ENCODE measurements at regions not wholly inside any gene's neighbourhood (a gene's known extent, or its start where the extent isn't known, plus 50 kb on each side); places are given as distances from the start of the nearest gene placed in this dataset.
"Not testable (repeated sequence)": the region's sequence is repeated elsewhere in the genome, so short reads cannot be mapped to it uniquely, and the experiment has no call there.

- Mint-ChIP-seq H3K9me3 (ENCODE audit: unreplicated experiment) (no peaks in the 10 kb centered on the region), H3K4me1 (ENCODE audit: low read depth, unreplicated experiment) (no peaks in the 10 kb centered on the region)
- no peak overlapping the region for H3K9ac ChIP-seq (ENCODE audit: low read length)
These were observed 225.1 kb upstream of the ANXA10 start for GRCh38 chr4:167867191-167867590.

GRCh38 chr4:167868163-167868562 lies 224.2 kb upstream of the ANXA10 start:
- H3K27ac Mint-ChIP-seq (ENCODE audit: unreplicated experiment) = no peak overlapping the region
- Histone ChIP-seq H3K4me2 (ENCODE audit: low read length) (no peak overlapping the region), H3K9ac (ENCODE audit: low read length) (no peak overlapping the region), H3K27ac (ENCODE audit: low read depth, low read length) (no peak overlapping the region), H3K27me3 (ENCODE audit: insufficient read depth, low read length) (no peaks in the 10 kb centered on the region), H3K4me3 (ENCODE audit: insufficient read depth, low read depth, low read length) (no peak overlapping the region), H4K20me1 (ENCODE audit: insufficient read depth, low read length) (no peaks in the 10 kb centered on the region), H3K4me1 (ENCODE audit: insufficient read depth, low read length) (no peaks in the 10 kb centered on the region), H3K9me3 (ENCODE audit: insufficient read depth, low read depth, low read length) (no peaks in the 10 kb centered on the region), H3K36me3 (ENCODE audit: insufficient read depth, low read length) (no peaks in the 10 kb centered on the region), H3K79me2 (ENCODE audit: insufficient read depth, low read length) (no peaks in the 10 kb centered on the region), H2AFZ (ENCODE audit: low read depth, low read length) (no peak overlapping the region)
- FAIRE-seq = no peak
- H3K27me3 Mint-ChIP-seq (ENCODE audit: low read depth, unreplicated experiment) = no peaks in the 10 kb centered on the region
- no peak overlapping the region for H3K4me3 Mint-ChIP-seq (ENCODE audit: unreplicated experiment)
- DNase-seq (ENCODE audit: low read depth) = peak; percentile 6
- H3K9me3 Mint-ChIP-seq (ENCODE audit: unreplicated experiment) = no peaks in the 10 kb centered on the region
- no peaks in the 10 kb centered on the region for H3K36me3 Mint-ChIP-seq (ENCODE audit: low read depth, unreplicated experiment)
- no peak for TF ChIP-seq EZH2 (IDR thresholded peaks at IDR 0.05; ENCODE audit: insufficient read depth, low read length)
- TF ChIP-seq CTCF (IDR thresholded peaks at IDR 0.05; ENCODE audit: insufficient read depth, low read depth, low read length) = no peak
- no peaks in the 10 kb centered on the region for H3K4me1 Mint-ChIP-seq (ENCODE audit: low read depth, unreplicated experiment)

More at GRCh38 chr4:167867191-167867590, 225.1 kb upstream of the ANXA10 start:
- no peaks in the 10 kb centered on the region for H4K20me1 ChIP-seq (ENCODE audit: insufficient read depth, low read length)
- no peaks in the 10 kb centered on the region for H3K4me1 ChIP-seq (ENCODE audit: insufficient read depth, low read length)
- Mint-ChIP-seq H3K27me3 (ENCODE audit: low read depth, unreplicated experiment) (no peaks in the 10 kb centered on the region), H3K27ac (ENCODE audit: unreplicated experiment) (no peak overlapping the region), H3K4me3 (ENCODE audit: unreplicated experiment) (no peak overlapping the region), H3K36me3 (ENCODE audit: low read depth, unreplicated experiment) (no peaks in the 10 kb centered on the region)
- no peak overlapping the region for H3K27ac ChIP-seq (ENCODE audit: low read depth, low read length)
- H3K4me2 ChIP-seq (ENCODE audit: low read length) = no peak overlapping the region
- no peak overlapping the region for H3K4me3 ChIP-seq (ENCODE audit: insufficient read depth, low read depth, low read length)
- no peak overlapping the region for H2AFZ ChIP-seq (ENCODE audit: low read depth, low read length)
- no peaks in the 10 kb centered on the region for H3K36me3 ChIP-seq (ENCODE audit: insufficient read depth, low read length)
- no peak for DNase-seq (ENCODE audit: low read depth)
- H3K79me2 ChIP-seq (ENCODE audit: insufficient read depth, low read length) = no peaks in the 10 kb centered on the region
- H3K27me3 ChIP-seq (ENCODE audit: insufficient read depth, low read length) = no peaks in the 10 kb centered on the region
- FAIRE-seq = no peak
- no peak for TF ChIP-seq CTCF (IDR thresholded peaks at IDR 0.05; ENCODE audit: insufficient read depth, low read depth, low read length)
- TF ChIP-seq EZH2 (IDR thresholded peaks at IDR 0.05; ENCODE audit: insufficient read depth, low read length) = no peak
- H3K9me3 ChIP-seq (ENCODE audit: insufficient read depth, low read depth, low read length) = no peaks in the 10 kb centered on the region

- Mint-ChIP-seq H3K36me3 (ENCODE audit: low read depth, unreplicated experiment) (no peaks in the 10 kb centered on the region), H3K27ac (ENCODE audit: unreplicated experiment) (no peak overlapping the region), H3K4me1 (ENCODE audit: low read depth, unreplicated experiment) (no peaks in the 10 kb centered on the region), H3K9me3 (ENCODE audit: unreplicated experiment) (peaks cover 4% of the 10 kb centered on the region), H3K4me3 (ENCODE audit: unreplicated experiment) (no peak overlapping the region), H3K27me3 (ENCODE audit: low read depth, unreplicated experiment) (peaks cover 2% of the 10 kb centered on the region)
- no peak overlapping the region for H2AFZ ChIP-seq (ENCODE audit: low read depth, low read length)
- H3K9me3 ChIP-seq (ENCODE audit: insufficient read depth, low read depth, low read length) = no peaks in the 10 kb centered on the region
- no peak overlapping the region for H3K27ac ChIP-seq (ENCODE audit: low read depth, low read length)
- no peak for TF ChIP-seq EZH2 (IDR thresholded peaks at IDR 0.05; ENCODE audit: insufficient read depth, low read length)
- TF ChIP-seq CTCF (IDR thresholded peaks at IDR 0.05; ENCODE audit: insufficient read depth, low read depth, low read length) = no peak
- H3K27me3 ChIP-seq (ENCODE audit: insufficient read depth, low read length) = no peaks in the 10 kb centered on the region
- FAIRE-seq (no peak), DNase-seq (ENCODE audit: low read depth) (no peak)
- H3K36me3 ChIP-seq (ENCODE audit: insufficient read depth, low read length) = no peaks in the 10 kb centered on the region
- H3K4me3 ChIP-seq (ENCODE audit: insufficient read depth, low read depth, low read length) = no peak overlapping the region
- H4K20me1 ChIP-seq (ENCODE audit: insufficient read depth, low read length) = no peaks in the 10 kb centered on the region
- no peak overlapping the region for H3K4me2 ChIP-seq (ENCODE audit: low read length)
- no peak overlapping the region for H3K9ac ChIP-seq (ENCODE audit: low read length)
- H3K4me1 ChIP-seq (ENCODE audit: insufficient read depth, low read length) = no peaks in the 10 kb centered on the region
- H3K79me2 ChIP-seq (ENCODE audit: insufficient read depth, low read length) = no peaks in the 10 kb centered on the region
These were observed 218.8 kb upstream of the ANXA10 start for GRCh38 chr4:167873496-167873895.

GRCh38 chr4:167876091-167876490 lies 216.2 kb upstream of the ANXA10 start:
- not testable (repeated sequence) for H3K4me1 Mint-ChIP-seq (ENCODE audit: low read depth, unreplicated experiment); H3K9me3 Mint-ChIP-seq (ENCODE audit: unreplicated experiment); H3K4me3 ChIP-seq (ENCODE audit: insufficient read depth, low read depth, low read length); H3K79me2 ChIP-seq (ENCODE audit: insufficient read depth, low read length); H3K27me3 ChIP-seq (ENCODE audit: insufficient read depth, low read length); H3K9ac ChIP-seq (ENCODE audit: low read length); H3K36me3 ChIP-seq (ENCODE audit: insufficient read depth, low read length); FAIRE-seq; H3K27me3 Mint-ChIP-seq (ENCODE audit: low read depth, unreplicated experiment); DNase-seq (ENCODE audit: low read depth); H3K27ac ChIP-seq (ENCODE audit: low read depth, low read length); H3K4me2 ChIP-seq (ENCODE audit: low read length); H3K36me3 Mint-ChIP-seq (ENCODE audit: low read depth, unreplicated experiment); H4K20me1 ChIP-seq (ENCODE audit: insufficient read depth, low read length); H3K27ac Mint-ChIP-seq (ENCODE audit: unreplicated experiment); H3K9me3 ChIP-seq (ENCODE audit: insufficient read depth, low read depth, low read length); H2AFZ ChIP-seq (ENCODE audit: low read depth, low read length); H3K4me3 Mint-ChIP-seq (ENCODE audit: unreplicated experiment); H3K4me1 ChIP-seq (ENCODE audit: insufficient read depth, low read length)

Measured in astrocyte (in vitro differentiated cells and primary cell).